ENCODE measurements at regions not wholly inside any gene's neighbourhood (a gene's known extent, or its start where the extent isn't known, plus 50 kb on each side); places are given as distances from the start of the nearest gene placed in this dataset.

- TF ChIP-seq REST (IDR thresholded peaks at IDR 0.05; ENCODE audit: unreplicated experiment): no peak
- no peak for TF ChIP-seq ZNF114 (CRISPR knock-in tag; IDR thresholded peaks at IDR 0.05)
- no peak for TF ChIP-seq STAT1 (IDR thresholded peaks at IDR 0.05; ENCODE audit: unreplicated experiment)
- no peak for TF ChIP-seq ETS1 (IDR thresholded peaks at IDR 0.05)
- no peak for TF ChIP-seq CREB1 (CRISPR knock-in tag; IDR thresholded peaks at IDR 0.05; ENCODE audit: low read depth)
- no peak for TF ChIP-seq POLR2AphosphoS5 (IDR thresholded peaks at IDR 0.05; ENCODE audit: low read depth)
Observed at GRCh38 chr6:15781333-15781732, 118.5 kb upstream of the DTNBP1 start (continued).

- H3K36me3 Mint-ChIP-seq (ENCODE audit: low read depth): no peaks in the 10 kb centered on the region
- H3F3A ChIP-seq (replicated peaks; ENCODE audit: low read depth): no peaks in the 10 kb centered on the region
- H3K27ac ChIP-seq (ENCODE audit: low read depth): no peak overlapping the region
- H3K9me3 Mint-ChIP-seq: 0 out of 3 replicates have a peak, but pooled peaks cover under 1% of the 10 kb centered on the region
- H3K36me3 ChIP-seq (ENCODE audit: insufficient read depth): no peaks in the 10 kb centered on the region
- H3K4me3 ChIP-seq: no peak overlapping the region
- ATAC-seq (no peak), DNase-seq (ENCODE audit: low spot score) (no peak)
- H3K4me2 ChIP-seq: no peak overlapping the region
- no peak overlapping the region for H3K27ac Mint-ChIP-seq
- H4K20me1 ChIP-seq (replicated peaks; ENCODE audit: insufficient read depth): no peaks in the 10 kb centered on the region
- H3K4me1 ChIP-seq (ENCODE audit: insufficient read depth): no peaks in the 10 kb centered on the region
- peaks cover 6% of the 10 kb centered on the region; the same call in 2 of the 3 replicates for H3K4me1 Mint-ChIP-seq
- H3K27me3 Mint-ChIP-seq (ENCODE audit: insufficient read depth, low read depth, poor library complexity): no peaks in the 10 kb centered on the region
- no peak overlapping the region for H3K4me3 Mint-ChIP-seq
- H3K27me3 ChIP-seq (ENCODE audit: insufficient read depth): no peaks in the 10 kb centered on the region
- H3K9me2 ChIP-seq (ENCODE audit: insufficient read depth): peaks cover 4% of the 10 kb centered on the region; the same call in 1 of the 2 replicates
- H3K79me2 ChIP-seq (replicated peaks; ENCODE audit: insufficient read depth): no peaks in the 10 kb centered on the region
- no peak overlapping the region for H2AFZ ChIP-seq
- TF ChIP-seq ZNF114 (CRISPR knock-in tag; IDR thresholded peaks at IDR 0.05): no peak
- TF ChIP-seq EZH2 (IDR thresholded peaks at IDR 0.05; ENCODE audit: low read depth, unreplicated experiment): no peak
- no peak for TF ChIP-seq CREB1 (CRISPR knock-in tag; IDR thresholded peaks at IDR 0.05; ENCODE audit: low read depth)
- no peak for TF ChIP-seq REST (IDR thresholded peaks at IDR 0.05; ENCODE audit: unreplicated experiment)
- no peak for TF ChIP-seq STAT1 (IDR thresholded peaks at IDR 0.05; ENCODE audit: unreplicated experiment)
- no peak for TF ChIP-seq CTCF (conservative IDR thresholded peaks at IDR 0.05; ENCODE audit: low read depth in 2 of 2)
Observed at GRCh38 chr6:15780437-15780836, 117.6 kb upstream of the DTNBP1 start.
